Upper lobe of left lung (tissue), 4 donors: ENCODE measurements at regions not wholly inside any gene's neighbourhood (a gene's known extent, or its start where the extent isn't known, plus 50 kb on each side); places are given as distances from the start of the nearest gene placed in this dataset.

ENCODE experiments used
- CTCF ChIP-seq, 6 experiments: fragments of 450-650 bp in 4 of 6; fragments of 200-600 bp in 2 of 6; sonication (generic) in 2 of 6; IDR thresholded peaks; one replicate each; pipeline ENCODE4 v1.5.1; 2016 to 2019; ENCODE audit warnings: antibody characterized with exemption in 6 of 6
- EP300 ChIP-seq, 4 donors: sonication (generic); formaldehyde crosslinking; IDR thresholded peaks; one replicate each; pipeline ENCODE4 v1.5.1; 2017; ENCODE audit warnings: antibody characterized with exemption in 4 of 4, control low read depth in 2 of 4
- POLR2A ChIP-seq, 4 donors: fragments of 450-650 bp; IDR thresholded peaks; one replicate each; pipeline ENCODE4 v1.5.1; 2016 to 2017; ENCODE audit warnings: antibody characterized with exemption in 4 of 4, mild to moderate bottlenecking in 2 of 4
- POLR2AphosphoS5 ChIP-seq, 2 donors: sonication (generic); formaldehyde crosslinking; IDR thresholded peaks; one replicate each; pipeline ENCODE4 v1.5.1; 2017; ENCODE audit warnings: antibody characterized with exemption in 2 of 2

GRCh38 chr13:109422161-109422560 is 364.2 kb downstream of the IRS2 start:
- no peak for TF ChIP-seq CTCF (IDR thresholded peaks at IDR 0.05)
- TF ChIP-seq POLR2A (IDR thresholded peaks at IDR 0.05) = no peak
- TF ChIP-seq POLR2AphosphoS5 (IDR thresholded peaks at IDR 0.05) = no peak
- TF ChIP-seq EP300 (IDR thresholded peaks at IDR 0.05) = no peak
